Caco-2 (cell line): ENCODE measurements at regions not wholly inside any gene's neighbourhood (a gene's known extent, or its start where the extent isn't known, plus 50 kb on each side); places are given as distances from the start of the nearest gene placed in this dataset.

Experiments
- BruUV-seq: library from RNA; stranded (reverse); fragments of 400-500 nt; replicated peaks from 2 replicates; lab custom pipeline; 2021; lab: Mats Ljungman, UMichigan
- CTCF ChIA-PET: fragments of 300-600 bp; sonication (Branson Sonifier 250); formaldehyde crosslinking; loops from one replicate; lab custom pipeline; 2022; ENCODE audit warnings: antibody characterized with exemption; lab: Charles Lee
- POLR2A ChIA-PET: fragments of 300-600 bp; sonication (Branson Sonifier 250); formaldehyde crosslinking; loops from one replicate; lab custom pipeline; 2022; ENCODE audit warnings: antibody characterized with exemption; lab: Charles Lee
- DNase-seq, 2 experiments: peaks; one replicate each; pipeline versions ENCODE4 v3.0.0 to v3.0.0-alpha.2; 2020 to 2022
- H3K27me3 ChIP-seq: replicated peaks from 2 replicates; pipeline ENCODE4 v1.6.0; 2011; ENCODE audit warnings: low read length; ENCODE audit not compliant: control insufficient read depth, insufficient read depth
- H3K36me3 ChIP-seq: 2 replicates; pipeline ENCODE4 v1.5.1; 2011; ENCODE audit warnings: low read length; ENCODE audit not compliant: control insufficient read depth, insufficient read depth
- H3K4me1 ChIP-seq: fragments of 250-450 bp; sonication (Bioruptor Pico); 2 replicates; pipeline ENCODE4 v1.5.1; 2020; ENCODE audit warnings: mild to moderate bottlenecking
- H3K4me3 ChIP-seq: 2 replicates; pipeline ENCODE4 v1.5.1; 2011; ENCODE audit warnings: low read depth, mild to moderate bottlenecking, control low read depth, low read length
- H3K9me3 ChIP-seq: fragments of 250-450 bp; sonication (Bioruptor Pico); 2 replicates; pipeline ENCODE4 v1.5.1; 2020; ENCODE audit warnings: mild to moderate bottlenecking, moderate library complexity
- H3K27ac Mint-ChIP-seq: one replicate; pipeline ENCODE4 v1.8.0; 2022; ENCODE audit warnings: mixed read lengths; ENCODE audit not compliant: unreplicated experiment
- H3K27me3 Mint-ChIP-seq: one replicate; pipeline ENCODE4 v1.8.0; 2022; ENCODE audit warnings: mixed read lengths; ENCODE audit not compliant: insufficient read depth, unreplicated experiment
- H3K36me3 Mint-ChIP-seq: one replicate; pipeline ENCODE4 v1.8.0; 2022; ENCODE audit warnings: mild to moderate bottlenecking, mixed read lengths; ENCODE audit not compliant: insufficient read depth, unreplicated experiment
- H3K4me1 Mint-ChIP-seq: one replicate; pipeline ENCODE4 v1.8.0; 2022; ENCODE audit warnings: low read depth, mixed read lengths; ENCODE audit not compliant: unreplicated experiment
- H3K4me3 Mint-ChIP-seq: one replicate; pipeline ENCODE4 v1.8.0; 2022; ENCODE audit warnings: mild to moderate bottlenecking, moderate library complexity, mixed read lengths; ENCODE audit not compliant: unreplicated experiment
- H3K9me3 Mint-ChIP-seq: one replicate; pipeline ENCODE4 v1.8.0; 2022; ENCODE audit warnings: mixed read lengths; ENCODE audit not compliant: unreplicated experiment
- intact Hi-C: fragments of 100-400 bp; cut with micrococcal nuclease; formaldehyde crosslinking; loops from one replicate; pipeline ENCODE4 v1.10.0; 2022; ENCODE audit not compliant: unreplicated experiment
- TF ChIP-seq, protein P1 (sequence below), 2 experiments: fragments of 200-600 bp in 1 of 2; IDR thresholded peaks; 1 replicate in 1 of 2; 2 replicates in 1 of 2; pipeline versions ENCODE4 v1.5.1 to v1.8.0; 2011 to 2022; ENCODE audit warnings: antibody characterized with exemption in 1 of 2, control low read depth in 1 of 2, inconsistent platforms in 1 of 2, low read depth in 1 of 2, low read length in 1 of 2, mild to moderate bottlenecking in 1 of 2, moderate library complexity in 1 of 2; ENCODE audit not compliant: insufficient read depth in 1 of 2, severe bottlenecking in 1 of 2, unreplicated experiment in 1 of 2

DNA sequence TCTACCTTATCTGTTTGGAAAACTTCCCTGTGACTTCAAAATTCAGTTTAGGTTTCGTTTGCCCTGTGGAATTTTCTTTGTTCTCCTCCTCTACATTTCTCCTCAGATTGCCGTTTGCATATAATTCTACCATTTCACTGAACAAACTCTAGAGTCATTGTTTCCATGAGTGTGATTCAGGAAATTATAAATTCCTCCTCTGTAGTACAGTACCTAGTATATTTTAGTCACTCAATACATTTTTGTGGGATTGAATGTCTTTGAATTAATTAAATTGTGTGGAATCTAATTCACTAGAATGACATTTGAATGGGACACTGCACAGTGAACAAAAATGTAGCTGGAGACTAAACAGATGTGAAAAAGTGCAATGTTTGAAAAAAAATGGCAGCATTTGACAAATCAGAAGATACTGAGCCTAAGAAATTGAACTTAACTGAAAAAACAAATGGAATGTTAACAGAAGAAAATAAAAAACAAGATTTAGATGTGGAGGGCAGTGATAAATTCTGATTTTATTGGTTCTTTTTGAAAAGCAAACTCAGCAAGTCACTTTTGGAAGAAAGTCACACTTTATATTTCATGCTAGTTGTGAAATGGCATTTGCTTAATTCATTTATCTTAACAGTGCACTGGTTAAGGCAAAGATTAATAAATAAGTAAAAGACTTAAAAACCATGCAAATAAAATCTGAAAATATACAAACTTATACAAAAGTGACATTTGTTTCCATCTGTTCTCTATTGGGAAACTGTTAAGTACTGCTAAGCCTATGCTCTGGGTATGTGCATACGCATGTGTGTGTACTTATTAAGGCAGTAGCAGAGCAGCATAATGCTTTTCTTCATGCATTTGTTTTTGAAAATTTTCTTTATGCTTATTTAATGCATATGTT is 512.3 kb downstream of the FAT4 start:
- H3K4me3 ChIP-seq, result no peak overlapping the region
- Mint-ChIP-seq H3K4me1 (no peaks in the 10 kb centered on the region), H3K4me3 (no peak overlapping the region), H3K9me3 (no peaks in the 10 kb centered on the region), H3K36me3 (no peaks in the 10 kb centered on the region), H3K27ac (no peak overlapping the region), H3K27me3 (no peaks in the 10 kb centered on the region)
- no peaks in the 10 kb centered on the region for H3K4me1 ChIP-seq
- TF ChIP-seq, protein P1, sequence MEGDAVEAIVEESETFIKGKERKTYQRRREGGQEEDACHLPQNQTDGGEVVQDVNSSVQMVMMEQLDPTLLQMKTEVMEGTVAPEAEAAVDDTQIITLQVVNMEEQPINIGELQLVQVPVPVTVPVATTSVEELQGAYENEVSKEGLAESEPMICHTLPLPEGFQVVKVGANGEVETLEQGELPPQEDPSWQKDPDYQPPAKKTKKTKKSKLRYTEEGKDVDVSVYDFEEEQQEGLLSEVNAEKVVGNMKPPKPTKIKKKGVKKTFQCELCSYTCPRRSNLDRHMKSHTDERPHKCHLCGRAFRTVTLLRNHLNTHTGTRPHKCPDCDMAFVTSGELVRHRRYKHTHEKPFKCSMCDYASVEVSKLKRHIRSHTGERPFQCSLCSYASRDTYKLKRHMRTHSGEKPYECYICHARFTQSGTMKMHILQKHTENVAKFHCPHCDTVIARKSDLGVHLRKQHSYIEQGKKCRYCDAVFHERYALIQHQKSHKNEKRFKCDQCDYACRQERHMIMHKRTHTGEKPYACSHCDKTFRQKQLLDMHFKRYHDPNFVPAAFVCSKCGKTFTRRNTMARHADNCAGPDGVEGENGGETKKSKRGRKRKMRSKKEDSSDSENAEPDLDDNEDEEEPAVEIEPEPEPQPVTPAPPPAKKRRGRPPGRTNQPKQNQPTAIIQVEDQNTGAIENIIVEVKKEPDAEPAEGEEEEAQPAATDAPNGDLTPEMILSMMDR (IDR thresholded peaks at IDR 0.05; ENCODE audit: insufficient read depth in 1 of 2, low read depth in 1 of 2, low read length in 1 of 2, severe bottlenecking in 1 of 2, unreplicated experiment in 1 of 2), result no peak
- no peaks in the 10 kb centered on the region for H3K9me3 ChIP-seq
- H3K27me3 ChIP-seq, result no peaks in the 10 kb centered on the region
- ChIA-PET CTCF (no interaction called here), POLR2A (no interaction called here)
- no peak for DNase-seq
- H3K36me3 ChIP-seq, result no peaks in the 10 kb centered on the region
- BruUV-seq, result no TSS peak
- intact Hi-C loops, result no loop called here

GRCh38 chr4:125827696-125828052 is 512.9 kb downstream of the FAT4 start:
- POLR2A ChIA-PET, result no interaction called here
- no peak for DNase-seq
- no peaks in the 10 kb centered on the region for H3K36me3 ChIP-seq
- H3K9me3 ChIP-seq, result no peaks in the 10 kb centered on the region
- Mint-ChIP-seq H3K36me3 (no peaks in the 10 kb centered on the region), H3K27me3 (no peaks in the 10 kb centered on the region), H3K27ac (no peak overlapping the region), H3K4me3 (no peak overlapping the region), H3K4me1 (no peaks in the 10 kb centered on the region), H3K9me3 (no peaks in the 10 kb centered on the region)
- intact Hi-C loops, result no loop called here
- no peaks in the 10 kb centered on the region for H3K4me1 ChIP-seq
- TF ChIP-seq, protein P1 (IDR thresholded peaks at IDR 0.05; ENCODE audit: insufficient read depth in 1 of 2, low read depth in 1 of 2, low read length in 1 of 2, severe bottlenecking in 1 of 2, unreplicated experiment in 1 of 2), result no peak
- no TSS peak for BruUV-seq
- no peak overlapping the region for H3K4me3 ChIP-seq
- H3K27me3 ChIP-seq, result no peaks in the 10 kb centered on the region
- CTCF ChIA-PET, result no interaction called here

- no TSS peak for BruUV-seq
- intact Hi-C loops, result no loop called here
- no peak overlapping the region for H3K4me3 ChIP-seq
- H3K4me1 ChIP-seq, result no peaks in the 10 kb centered on the region
- no peaks in the 10 kb centered on the region for H3K27me3 ChIP-seq
- no peaks in the 10 kb centered on the region for H3K36me3 Mint-ChIP-seq
- no peak overlapping the region for H3K27ac Mint-ChIP-seq
- H3K9me3 Mint-ChIP-seq, result no peaks in the 10 kb centered on the region
- ChIA-PET CTCF (no interaction called here), POLR2A (no interaction called here)
- H3K27me3 Mint-ChIP-seq, result no peaks in the 10 kb centered on the region
- no peaks in the 10 kb centered on the region for H3K9me3 ChIP-seq
- no peak for DNase-seq
- no peak overlapping the region for H3K4me3 Mint-ChIP-seq
- no peaks in the 10 kb centered on the region for H3K4me1 Mint-ChIP-seq
- TF ChIP-seq, protein P1 (IDR thresholded peaks at IDR 0.05; ENCODE audit: insufficient read depth in 1 of 2, low read depth in 1 of 2, low read length in 1 of 2, severe bottlenecking in 1 of 2, unreplicated experiment in 1 of 2), result no peak
- H3K36me3 ChIP-seq, result no peaks in the 10 kb centered on the region
Measured at GRCh38 chr4:125828346-125828745, 513.6 kb downstream of the FAT4 start.
